ENCODE measurements at regions not wholly inside any gene's neighbourhood (a gene's known extent, or its start where the extent isn't known, plus 50 kb on each side); places are given as distances from the start of the nearest gene placed in this dataset.

DNA sequence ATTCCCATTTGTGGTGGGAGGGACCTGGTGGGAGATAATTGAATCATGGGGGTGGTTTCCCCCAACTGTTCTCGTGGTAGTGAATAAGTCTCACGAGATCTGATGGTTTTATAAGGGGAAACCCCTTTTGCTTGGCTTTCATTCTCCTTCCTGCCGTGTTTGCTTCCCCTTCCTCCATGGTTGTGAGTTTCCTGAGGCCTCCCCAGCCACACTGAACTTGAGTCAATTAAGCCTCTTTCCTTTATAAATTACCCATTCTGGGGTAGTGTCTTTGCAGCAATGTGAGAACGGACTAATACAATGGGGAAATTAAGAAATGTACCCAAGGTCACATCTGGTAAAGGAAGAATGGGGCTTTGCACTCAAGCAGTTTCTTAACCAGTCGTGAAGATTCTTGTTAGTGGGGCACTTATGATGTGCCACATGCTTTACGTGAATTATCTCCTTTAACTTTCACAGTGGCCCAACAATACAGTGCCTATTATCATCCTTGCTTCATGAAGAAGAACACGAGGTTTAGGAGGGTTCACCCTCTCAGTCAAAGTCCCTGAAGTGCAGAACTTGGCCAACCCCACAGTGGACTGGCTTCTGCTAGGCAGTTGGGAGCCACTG lies 234.3 kb downstream of the EFCAB11 start:
- TF ChIP-seq, protein P1, sequence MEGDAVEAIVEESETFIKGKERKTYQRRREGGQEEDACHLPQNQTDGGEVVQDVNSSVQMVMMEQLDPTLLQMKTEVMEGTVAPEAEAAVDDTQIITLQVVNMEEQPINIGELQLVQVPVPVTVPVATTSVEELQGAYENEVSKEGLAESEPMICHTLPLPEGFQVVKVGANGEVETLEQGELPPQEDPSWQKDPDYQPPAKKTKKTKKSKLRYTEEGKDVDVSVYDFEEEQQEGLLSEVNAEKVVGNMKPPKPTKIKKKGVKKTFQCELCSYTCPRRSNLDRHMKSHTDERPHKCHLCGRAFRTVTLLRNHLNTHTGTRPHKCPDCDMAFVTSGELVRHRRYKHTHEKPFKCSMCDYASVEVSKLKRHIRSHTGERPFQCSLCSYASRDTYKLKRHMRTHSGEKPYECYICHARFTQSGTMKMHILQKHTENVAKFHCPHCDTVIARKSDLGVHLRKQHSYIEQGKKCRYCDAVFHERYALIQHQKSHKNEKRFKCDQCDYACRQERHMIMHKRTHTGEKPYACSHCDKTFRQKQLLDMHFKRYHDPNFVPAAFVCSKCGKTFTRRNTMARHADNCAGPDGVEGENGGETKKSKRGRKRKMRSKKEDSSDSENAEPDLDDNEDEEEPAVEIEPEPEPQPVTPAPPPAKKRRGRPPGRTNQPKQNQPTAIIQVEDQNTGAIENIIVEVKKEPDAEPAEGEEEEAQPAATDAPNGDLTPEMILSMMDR (IDR thresholded peaks at IDR 0.05): no peak
- no peak for TF ChIP-seq ZFX (IDR thresholded peaks at IDR 0.05; ENCODE audit: borderline replicate concordance)
